Right lobe of liver (tissue), 6 donors: ENCODE measurements at regions not wholly inside any gene's neighbourhood (a gene's known extent, or its start where the extent isn't known, plus 50 kb on each side); places are given as distances from the start of the nearest gene placed in this dataset.

ENCODE experiments used
- ATAC-seq, 4 donors: fragments of 200-7000 bp; cut with Tn5 transposase; one replicate each; pipeline ENCODE4 v1.9.1; 2020; ENCODE audit warnings: mild to moderate bottlenecking in 4 of 4, moderate library complexity in 4 of 4
- DNase-seq, 3 donors: peaks; one replicate each; pipeline ENCODE4 v3.0.0-alpha.2; 2020
- H3K27ac ChIP-seq, 3 donors: fragments of 200-600 bp; one replicate each; pipeline ENCODE4 v1.8.0; 2022
- H3K27me3 ChIP-seq, 2 donors: fragments of 200-600 bp; one replicate each; pipeline ENCODE4 v1.8.0; 2022
- H3K36me3 ChIP-seq, 4 donors: fragments of 200-600 bp; sonication (generic) in 1 of 4; one replicate each; pipeline versions ENCODE4 v1.5.1 to v1.8.0; 2017 to 2022; ENCODE audit warnings: control low read depth in 1 of 4
- H3K4me1 ChIP-seq, 4 donors: fragments of 200-600 bp; sonication (generic) in 1 of 4; one replicate each; pipeline versions ENCODE4 v1.5.1 to v1.8.0; 2017 to 2022; ENCODE audit warnings: control low read depth in 1 of 4
- H3K4me3 ChIP-seq, 3 donors: fragments of 200-600 bp; one replicate each; pipeline ENCODE4 v1.8.0; 2022
- H3K9me3 ChIP-seq, 4 donors: fragments of 200-600 bp; sonication (generic) in 1 of 4; one replicate each; pipeline versions ENCODE4 v1.5.1 to v1.8.0; 2017 to 2022; ENCODE audit warnings: control low read depth in 1 of 4
- CTCF ChIP-seq, 4 donors: fragments of 200-600 bp in 3 of 4; fragments of 450-650 bp in 1 of 4; IDR thresholded peaks; one replicate each; pipeline versions ENCODE4 v1.5.1 to v1.8.0; 2016 to 2022; ENCODE audit warnings: antibody characterized with exemption in 4 of 4, mild to moderate bottlenecking in 2 of 4
- POLR2A ChIP-seq: fragments of 450-650 bp; IDR thresholded peaks from one replicate; pipeline ENCODE4 v1.6.1; 2017; ENCODE audit warnings: antibody characterized with exemption, mild to moderate bottlenecking
- WGBS: methylation state at CpG from one replicate; pipeline ENCODE4 v1.1.6; 2018; ENCODE audit warnings: low coverage, low lambda C conversion rate; ENCODE audit not compliant: insufficient coverage; ENCODE audit errors: missing lambda C conversion rate; 5-methylcytosine and 5-hydroxymethylcytosine counted together
- intact Hi-C, 2 donors: fragments of 100-400 bp; cut with DNase I; formaldehyde crosslinking; loops; one replicate each; pipeline versions ENCODE4 v1.11.2 to v1.14.1; 2022
- donor health status: DM: no; HTN: yes; CAD: no.
- donor health status: DM: no; HTN: no; CAD: no.
- donor health status: DM: no; HTN: no; CAD: no.
- donor health status: DM: no; HTN: yes; CAD: no.
- donor health status: DM: no; HTN: yes; CAD: no.

GRCh38 chr20:43284486-43284885, 94.8 kb upstream of the PTPRT start:
- no peak overlapping the region for H3K4me3 ChIP-seq
- DNase-seq: no peak
- no peaks in the 10 kb centered on the region for H3K36me3 ChIP-seq
- no peak for ATAC-seq
- no peaks in the 10 kb centered on the region for H3K4me1 ChIP-seq
- no peak for TF ChIP-seq CTCF (IDR thresholded peaks at IDR 0.05)
- no peak for TF ChIP-seq POLR2A
- H3K9me3 ChIP-seq: no peaks in the 10 kb centered on the region
- 43% methylated on average over 2 of the region's 2 CpGs for WGBS
- H3K27me3 ChIP-seq: no peaks in the 10 kb centered on the region
- H3K27ac ChIP-seq: no peak overlapping the region
- intact Hi-C loops: no loop called here

- Histone ChIP-seq H3K4me3 (no peak overlapping the region), H3K4me1 (no peaks in the 10 kb centered on the region), H3K27me3 (no peaks in the 10 kb centered on the region), H3K27ac (no peak overlapping the region), H3K36me3 (no peaks in the 10 kb centered on the region), H3K9me3 (no peaks in the 10 kb centered on the region)
- no peak for TF ChIP-seq POLR2A
- no peak for TF ChIP-seq CTCF (IDR thresholded peaks at IDR 0.05)
- WGBS: 72% methylated on average over 2 of the region's 2 CpGs
- intact Hi-C loops: no loop called here
- DNase-seq (no peak), ATAC-seq (no peak)
These were observed 93.4 kb upstream of the PTPRT start for GRCh38 chr20:43283126-43283525.

GRCh38 chr20:43271980-43272379, 82.3 kb upstream of the PTPRT start:
- WGBS: 28% methylated on average over 3 of the region's 5 CpGs
- Histone ChIP-seq H3K27ac (no peak overlapping the region), H3K27me3 (no peaks in the 10 kb centered on the region), H3K4me1 (no peaks in the 10 kb centered on the region), H3K4me3 (no peak overlapping the region), H3K9me3 (no peaks in the 10 kb centered on the region), H3K36me3 (no peaks in the 10 kb centered on the region)
- no peak for TF ChIP-seq CTCF (IDR thresholded peaks at IDR 0.05)
- no peak for TF ChIP-seq POLR2A
- ATAC-seq (no peak), DNase-seq (no peak)
- intact Hi-C loops: no loop called here

GRCh38 chr20:43265449-43265848, 75.7 kb upstream of the PTPRT start:
- no peaks in the 10 kb centered on the region for H3K4me1 ChIP-seq
- H3K27me3 ChIP-seq: no peaks in the 10 kb centered on the region
- H3K9me3 ChIP-seq: no peaks in the 10 kb centered on the region
- H3K36me3 ChIP-seq: no peaks in the 10 kb centered on the region
- intact Hi-C loops: no loop called here
- whole genome bisulfite sequencing: 50% methylated on average over 2 of the region's 2 CpGs
- no peak for ATAC-seq
- TF ChIP-seq POLR2A (no peak), CTCF (IDR thresholded peaks at IDR 0.05) (no peak)
- DNase-seq: no peak
- no peak overlapping the region for H3K4me3 ChIP-seq
- no peak overlapping the region for H3K27ac ChIP-seq

- ATAC-seq: no peak
These were observed 73.5 kb upstream of the PTPRT start for GRCh38 chr20:43263226-43263625.

More at GRCh38 chr20:43263226-43263625, 73.5 kb upstream of the PTPRT start:
- Histone ChIP-seq H3K27me3 (no peaks in the 10 kb centered on the region), H3K4me3 (no peak overlapping the region), H3K36me3 (no peaks in the 10 kb centered on the region), H3K27ac (no peak overlapping the region), H3K4me1 (no peaks in the 10 kb centered on the region), H3K9me3 (no peaks in the 10 kb centered on the region)
- 12% methylated on average over 1 of the region's 2 CpGs for WGBS
- TF ChIP-seq CTCF (IDR thresholded peaks at IDR 0.05) (no peak), POLR2A (no peak)
- intact Hi-C loops: no loop called here
- no peak for DNase-seq
